ENCODE measurements at regions not wholly inside any gene's neighbourhood (a gene's known extent, or its start where the extent isn't known, plus 50 kb on each side); places are given as distances from the start of the nearest gene placed in this dataset.
"Not testable (repeated sequence)": the region's sequence is repeated elsewhere in the genome, so short reads cannot be mapped to it uniquely, and the experiment has no call there.

DNA sequence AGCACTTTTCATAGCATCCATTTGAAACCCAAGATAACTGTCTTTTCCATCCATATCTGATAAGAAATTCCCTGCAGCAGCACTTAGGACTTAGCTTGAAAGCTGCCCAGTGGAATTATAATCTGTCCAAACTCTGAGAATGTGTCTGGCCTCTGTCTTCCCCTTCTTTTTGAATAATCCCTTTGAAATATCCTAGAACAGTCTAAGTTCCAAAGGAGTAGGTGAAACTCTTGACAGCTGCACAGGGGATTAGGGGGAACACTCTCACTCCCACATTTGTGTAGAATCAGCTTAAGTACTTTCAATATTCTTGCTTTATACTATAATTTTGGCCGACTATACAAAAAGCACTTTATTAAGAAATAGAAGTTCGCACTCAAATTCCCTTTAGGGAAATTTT lies 157.7 kb downstream of the PAPSS1 start:
- no peak for DNase-seq

DNA sequence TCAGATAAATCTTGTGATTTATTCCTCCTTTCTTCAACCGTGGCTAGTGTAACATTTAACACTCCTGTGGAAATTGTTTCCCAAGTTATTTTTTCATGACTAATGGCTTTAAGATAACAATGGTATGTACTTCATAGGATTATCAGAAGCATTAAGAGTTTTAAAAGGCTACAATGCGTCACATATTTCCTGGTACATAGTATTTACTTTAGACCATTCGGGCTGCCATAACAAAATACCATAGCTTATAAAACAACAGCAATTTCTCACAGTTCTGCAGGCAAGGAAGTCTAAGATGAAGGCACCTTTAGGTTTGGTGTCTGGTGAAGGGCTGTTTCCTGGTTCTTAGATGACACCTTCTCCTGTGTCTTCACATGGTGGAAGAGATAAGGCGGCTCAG lies 158.6 kb downstream of the PAPSS1 start:
- peak; percentile 55 for DNase-seq

DNA sequence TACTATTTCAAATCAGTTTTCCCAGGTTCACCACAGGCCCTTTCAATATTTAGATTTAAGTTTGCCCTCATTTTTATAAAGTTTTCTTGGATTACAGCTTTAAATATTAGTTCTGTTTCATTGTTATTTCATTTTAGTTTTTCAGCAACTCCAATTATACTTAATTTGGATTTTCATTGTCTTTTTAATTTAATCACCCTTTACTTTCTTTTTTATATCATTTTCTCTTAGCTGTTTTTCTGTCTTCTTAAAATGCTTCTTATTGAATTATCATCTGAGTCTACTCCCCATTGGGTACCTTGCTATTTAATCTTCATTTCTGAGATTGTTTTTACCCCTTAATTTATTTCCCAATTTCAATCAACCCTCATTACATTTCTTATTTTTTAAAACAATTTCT lies 160.4 kb downstream of the PAPSS1 start:
- no peak for DNase-seq

DNA sequence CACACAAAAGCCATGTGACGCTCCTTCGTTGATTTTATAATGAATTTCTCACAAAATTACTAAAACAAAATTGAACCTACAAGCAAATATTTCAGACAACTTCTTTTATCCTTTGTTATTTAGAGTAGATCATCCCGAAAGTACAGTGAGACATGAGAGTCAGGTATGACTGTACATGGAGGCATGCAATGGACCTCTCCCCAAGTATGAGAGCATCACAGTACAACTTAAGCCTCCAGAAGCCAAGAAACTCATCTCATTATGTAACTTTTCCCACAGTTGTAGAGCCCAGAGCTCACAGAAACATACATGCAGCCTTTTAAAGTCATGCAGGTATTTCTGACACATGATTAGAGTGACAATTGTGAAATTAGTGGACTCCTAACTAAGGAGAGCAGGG lies 167.7 kb downstream of the PAPSS1 start:
- DNase-seq, result no peak

DNA sequence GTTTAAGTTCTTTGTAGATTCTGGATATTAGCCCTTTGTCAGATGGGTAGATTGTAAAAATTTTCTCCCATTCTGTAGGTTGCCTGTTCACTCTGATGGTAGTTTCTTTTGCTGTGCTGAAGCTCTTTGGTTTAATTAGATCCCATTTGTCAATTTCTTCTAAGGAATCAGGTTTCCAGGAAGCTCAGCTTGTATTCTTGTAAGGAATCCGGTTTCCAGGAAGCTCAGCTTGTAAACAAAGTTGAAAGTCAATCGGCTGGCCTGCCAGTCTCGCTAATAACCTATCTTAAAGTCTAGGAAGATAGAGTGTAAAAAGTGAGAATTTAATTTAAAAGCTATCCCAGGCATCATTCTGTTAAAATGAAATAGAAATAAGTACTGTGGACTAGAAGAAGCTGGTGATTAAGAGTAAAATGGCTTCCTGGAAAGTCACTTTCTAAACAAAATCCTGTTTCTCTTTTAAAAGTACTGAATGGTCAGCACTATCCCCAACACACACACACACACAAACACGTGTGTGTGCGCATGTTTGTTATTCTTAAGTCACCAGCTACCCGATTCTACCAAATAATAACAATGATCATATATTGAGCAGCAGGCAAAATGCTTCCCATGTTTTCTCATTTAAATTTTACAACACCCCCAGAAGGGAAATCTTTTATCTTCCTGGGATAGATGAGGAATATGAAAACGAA lies 171.7 kb downstream of the PAPSS1 start:
- DNase-seq, result no peak

DNA sequence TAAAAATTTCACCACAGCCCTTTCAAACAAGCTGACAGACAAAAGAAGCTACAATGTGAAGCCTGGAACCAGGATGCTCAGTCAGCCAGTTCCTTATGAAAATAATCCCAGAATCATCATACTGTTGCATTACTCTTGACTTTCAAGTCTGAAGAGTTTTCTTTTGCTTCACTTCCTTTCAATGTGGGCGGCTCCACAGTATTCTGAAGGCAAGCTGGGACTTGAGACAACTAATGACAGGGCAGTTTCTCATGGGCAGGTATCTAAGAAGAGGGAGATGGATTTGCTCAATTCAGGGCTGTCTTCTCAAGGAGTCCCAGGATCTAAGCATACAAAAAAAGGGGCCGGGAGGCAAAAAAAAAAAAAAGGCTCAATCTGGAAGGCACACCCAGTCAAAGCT lies 173.4 kb downstream of the PAPSS1 start:
- no peak for DNase-seq

DNA sequence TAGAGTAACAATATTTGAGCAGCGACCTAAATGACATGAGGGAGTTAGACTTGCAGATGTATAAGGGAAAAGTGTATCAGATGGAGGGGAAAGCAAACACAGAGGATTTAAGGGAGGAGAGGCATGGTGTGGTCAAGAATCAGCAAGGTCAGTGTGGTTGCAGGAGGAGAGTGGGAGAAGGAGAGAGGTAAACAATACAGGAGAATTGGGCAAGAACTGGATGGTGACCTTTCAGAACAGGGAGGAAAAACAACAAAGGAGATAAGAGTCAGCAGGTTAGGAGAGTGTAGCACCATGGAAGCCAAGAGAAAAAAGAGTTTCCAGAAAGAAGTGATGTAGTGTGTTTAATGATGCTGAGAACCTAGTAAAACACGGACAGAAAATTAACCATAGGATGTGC lies 178.5 kb downstream of the PAPSS1 start:
- no peak for DNase-seq

DNA sequence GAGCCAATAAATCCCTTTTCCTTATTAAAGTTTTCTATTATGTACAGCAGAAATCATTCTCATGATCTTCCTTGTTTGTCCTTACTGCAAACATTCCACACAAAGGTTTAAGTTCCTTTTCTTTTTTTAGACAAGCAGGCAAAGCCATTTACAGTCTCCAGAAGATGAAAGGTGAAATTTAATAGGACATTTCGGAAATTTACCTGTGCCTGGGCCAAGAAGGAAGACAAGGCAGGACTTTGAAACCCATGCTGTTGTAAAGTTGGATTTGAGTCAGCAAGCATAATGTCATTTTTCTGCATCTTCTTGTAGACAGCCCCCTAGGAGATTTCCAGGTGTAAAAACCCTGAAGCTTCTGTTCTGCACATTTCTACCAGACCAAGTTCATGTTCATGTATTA lies 188.1 kb downstream of the PAPSS1 start:
- DNase-seq, result no peak

DNA sequence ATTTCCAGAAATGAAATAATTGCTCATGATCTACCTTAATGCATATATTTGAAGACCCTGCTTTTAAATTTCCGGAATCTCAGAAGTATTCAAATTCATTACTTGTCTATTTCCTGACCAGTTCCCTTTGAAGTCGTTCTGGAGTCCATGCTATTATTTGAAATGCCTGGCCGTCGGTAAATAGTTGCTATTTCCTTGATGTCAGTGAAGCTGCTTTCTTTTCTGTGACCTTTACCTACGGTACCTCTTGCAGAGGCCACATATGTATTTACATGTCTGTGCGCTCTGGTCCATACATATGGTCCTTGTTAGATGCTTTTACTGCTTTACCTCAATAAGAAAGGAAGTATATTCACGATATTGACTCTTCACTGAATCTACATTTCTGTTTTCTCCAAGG lies 199.7 kb downstream of the PAPSS1 start:
- no peak for DNase-seq

DNA sequence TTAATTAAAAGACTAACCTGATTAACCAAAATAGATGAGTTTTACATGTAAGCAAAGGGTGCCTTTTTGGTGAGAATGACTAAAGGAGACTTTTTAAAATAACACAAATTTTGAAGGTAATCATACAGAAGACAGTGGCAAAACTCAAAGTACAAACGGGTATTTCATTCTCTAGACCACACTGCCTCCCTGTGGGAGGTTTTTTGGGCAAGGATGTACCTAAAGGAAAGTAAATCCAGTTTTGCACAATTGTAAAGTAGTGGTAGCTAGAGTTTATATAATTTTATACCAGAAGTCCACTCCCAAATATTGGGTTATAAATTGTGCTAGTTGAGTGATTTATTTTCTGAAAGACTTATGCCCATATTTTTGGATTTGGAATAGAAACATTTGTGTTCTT lies 201.0 kb downstream of the PAPSS1 start:
- DNase-seq, result no peak

DNA sequence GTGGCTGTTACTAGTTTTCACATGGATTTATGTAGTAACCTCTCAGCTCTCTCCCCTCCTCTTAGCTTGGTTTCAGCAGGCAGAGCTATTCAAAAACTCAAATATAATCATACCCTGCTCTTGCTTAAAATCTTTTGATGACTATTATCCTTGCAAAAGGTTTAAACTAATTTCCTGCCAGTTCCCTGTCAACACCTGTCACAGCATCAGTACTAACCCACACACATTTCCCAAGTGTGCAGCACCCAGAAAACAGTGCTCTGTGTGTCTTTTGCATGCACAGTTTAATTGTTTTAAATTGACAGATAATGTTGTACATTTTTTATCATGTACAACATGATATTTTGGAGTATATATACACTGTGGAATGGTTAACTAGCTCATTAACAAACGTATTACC lies 202.0 kb downstream of the PAPSS1 start:
- DNase-seq, result no peak

DNA sequence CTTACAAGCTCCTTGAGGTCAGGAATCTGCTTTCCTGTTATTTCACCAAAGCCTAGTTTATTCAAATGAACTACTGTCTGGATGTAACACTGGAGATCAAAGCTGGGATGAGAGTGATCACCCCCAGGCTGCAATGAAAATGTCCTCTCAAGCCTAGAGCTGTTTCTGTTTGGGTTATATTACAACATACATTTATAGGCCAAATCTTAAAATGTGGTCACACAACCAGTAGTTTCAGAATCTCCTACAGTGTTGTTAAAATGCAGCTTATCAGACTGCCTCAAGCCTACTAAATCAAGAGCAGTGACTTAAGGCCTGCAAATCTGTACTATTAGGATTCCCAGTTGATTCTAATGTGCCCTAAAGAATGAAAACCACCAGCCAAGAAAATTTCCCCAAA lies 207.5 kb downstream of the PAPSS1 start:
- no peak for DNase-seq

DNA sequence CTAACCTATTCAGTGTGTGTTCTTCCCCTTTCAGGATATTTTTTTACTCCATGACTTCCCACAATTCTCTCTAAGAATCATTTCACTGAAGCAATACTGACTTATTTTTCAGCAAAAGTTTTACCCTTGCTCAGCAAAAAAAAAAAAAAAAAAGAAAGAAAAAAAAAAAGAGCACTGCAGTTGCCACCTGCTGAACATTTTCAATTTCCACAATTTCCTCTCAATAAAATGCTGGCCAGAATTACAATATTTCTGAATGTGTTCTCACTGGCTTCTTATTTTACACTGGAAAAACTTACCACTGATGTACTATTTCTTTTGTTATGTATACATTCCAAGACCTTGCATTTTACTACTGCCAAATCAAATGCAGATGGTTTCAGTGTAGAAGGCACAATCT lies 210.4 kb downstream of the PAPSS1 start:
- no peak for DNase-seq

DNA sequence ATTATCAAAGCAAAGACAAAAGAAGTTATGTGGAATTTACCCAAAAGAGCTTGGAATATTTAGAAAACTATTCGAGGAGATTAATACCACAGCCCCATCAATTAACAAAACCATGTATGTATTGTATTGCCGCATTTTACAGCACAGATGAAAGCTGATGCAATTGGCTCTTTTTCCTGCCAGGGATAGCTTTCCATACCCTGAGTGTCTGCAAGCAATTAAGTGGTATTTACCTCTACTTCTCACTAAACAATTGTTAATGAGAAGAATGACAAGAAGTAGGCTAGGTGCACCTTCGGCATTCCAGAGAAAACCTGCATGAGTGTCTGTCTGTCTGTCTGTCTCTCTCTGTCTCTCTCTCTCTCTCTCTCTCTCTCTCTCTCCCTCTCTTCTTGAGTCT lies 219.5 kb downstream of the PAPSS1 start:
- DNase-seq, result no peak

DNA sequence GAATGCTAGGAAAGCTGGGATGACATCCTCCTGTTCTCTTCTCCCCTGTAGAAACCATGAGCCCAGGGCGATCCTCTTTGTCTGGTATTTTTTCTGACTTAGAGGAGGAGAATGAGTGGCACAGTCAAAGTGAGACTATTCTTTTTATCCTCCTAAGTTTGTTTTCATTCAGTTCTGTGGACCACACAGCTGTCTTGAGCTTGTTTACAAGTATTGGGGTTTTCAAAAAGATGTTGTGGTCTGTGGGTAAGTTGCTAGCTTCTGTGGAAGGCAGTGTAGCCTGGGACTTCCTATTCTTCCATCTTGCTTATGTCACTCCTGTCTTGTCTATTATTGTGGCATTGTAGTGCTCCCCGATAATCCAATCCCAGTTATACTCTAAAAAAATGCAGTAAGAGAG lies 223.0 kb downstream of the PAPSS1 start:
- no peak for DNase-seq

DNA sequence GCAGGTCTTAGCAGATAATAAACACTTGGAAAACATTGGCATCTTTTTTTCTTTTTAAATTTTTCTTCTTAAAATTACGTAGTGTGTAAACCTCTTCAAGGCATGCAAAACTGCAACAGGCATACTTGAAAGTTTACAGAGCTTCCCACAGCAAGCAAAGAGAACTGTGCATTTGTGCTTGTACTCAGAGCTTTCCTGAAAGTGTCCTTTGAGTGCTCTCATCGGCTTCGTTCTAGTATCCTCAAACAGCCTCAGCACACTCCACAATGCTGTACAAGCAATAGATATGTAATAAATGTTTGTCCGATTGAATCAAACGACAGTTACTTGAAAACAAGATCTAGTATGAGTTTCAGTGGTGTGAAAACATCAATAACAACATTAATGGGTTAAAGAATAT lies 227.5 kb downstream of the PAPSS1 start:
- DNase-seq, result no peak

DNA sequence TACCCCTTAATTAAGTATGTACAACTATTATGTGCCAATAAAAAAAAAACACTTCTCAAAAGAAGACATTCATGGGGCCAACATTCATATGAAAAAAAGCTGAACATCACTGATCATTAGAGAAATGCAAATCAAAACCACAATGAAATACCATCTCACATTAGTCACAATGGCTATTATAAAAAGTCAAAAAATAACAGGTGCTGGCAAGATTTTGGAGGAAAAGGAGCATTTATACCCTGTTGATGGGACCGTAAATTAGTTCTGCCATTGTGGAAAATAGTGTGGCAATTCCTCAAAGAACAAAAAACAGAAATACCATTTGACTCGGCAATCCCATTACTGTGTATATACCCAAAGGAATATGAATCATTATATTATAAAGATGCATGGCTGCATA lies 229.9 kb downstream of the PAPSS1 start:
- DNase-seq, result no peak

DNA sequence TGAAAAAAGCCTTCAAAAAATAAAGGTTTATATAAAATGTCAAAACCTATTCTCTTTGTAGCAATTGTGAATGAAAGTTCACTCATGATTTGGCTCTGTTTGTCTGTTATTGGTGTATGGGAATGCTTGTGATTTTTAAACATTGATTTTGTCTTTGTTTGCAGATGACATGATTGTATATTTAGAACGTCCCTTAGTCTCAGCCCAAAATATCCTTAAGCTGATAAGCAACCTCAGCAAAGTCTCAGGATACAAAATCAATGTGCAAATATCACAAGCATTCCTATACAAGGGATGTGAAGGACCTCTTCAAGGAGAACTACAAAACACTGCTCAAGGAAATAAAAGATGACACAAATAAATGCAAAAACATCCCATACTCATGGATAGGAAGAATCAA lies 236.4 kb downstream of the PAPSS1 start:
- not testable (repeated sequence) for DNase-seq

DNA sequence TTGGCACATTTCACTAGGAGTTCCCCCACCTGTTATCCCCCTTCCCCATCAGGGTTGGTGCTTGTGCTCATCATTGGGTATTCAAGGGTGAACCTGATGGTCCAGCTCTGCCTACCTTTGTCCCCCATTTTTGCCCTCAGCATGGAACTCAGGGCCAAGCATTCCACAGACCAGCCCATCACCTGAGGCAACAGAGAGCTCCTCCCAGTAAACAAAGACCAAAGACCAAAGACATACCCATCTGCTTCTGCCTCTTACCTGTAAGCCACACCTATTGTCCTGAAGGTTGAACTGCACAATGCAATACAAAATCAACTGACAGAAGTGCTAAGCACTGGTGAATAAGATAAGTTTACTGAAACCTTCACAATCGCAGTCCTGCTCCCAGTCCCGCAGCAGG lies 237.5 kb downstream of the PAPSS1 start:
- no peak for DNase-seq

DNA sequence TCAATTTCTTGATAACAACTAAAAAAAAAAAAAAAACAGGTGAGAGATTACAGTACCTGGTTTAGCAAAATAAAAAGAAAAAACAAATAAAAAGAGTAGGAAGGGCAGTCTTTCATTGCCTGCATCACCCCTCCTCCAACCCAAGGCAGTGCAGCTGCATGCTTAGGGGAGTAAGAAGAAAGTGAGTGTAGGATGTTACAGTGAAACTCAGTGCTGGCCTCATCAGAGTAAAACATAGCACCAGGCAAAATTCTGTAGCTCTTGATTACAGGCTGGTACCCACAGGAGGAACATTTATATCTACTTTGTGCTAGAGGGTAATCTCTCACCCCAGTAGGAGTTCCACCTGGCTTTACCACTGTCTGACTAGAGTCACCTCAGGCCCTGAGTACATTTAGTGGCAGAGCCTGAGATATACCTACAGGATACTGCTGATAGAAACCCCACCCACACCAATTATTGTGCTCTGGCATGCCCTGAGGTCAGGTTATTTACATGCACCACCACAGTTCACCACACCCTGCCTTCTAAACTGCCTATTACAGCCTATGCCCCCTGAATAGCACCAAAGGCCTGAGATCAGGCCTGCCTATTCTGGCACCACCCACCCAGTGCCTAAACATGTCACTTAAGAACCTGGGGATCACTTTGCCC lies 241.6 kb downstream of the PAPSS1 start:
- DNase-seq, result no peak

DNA sequence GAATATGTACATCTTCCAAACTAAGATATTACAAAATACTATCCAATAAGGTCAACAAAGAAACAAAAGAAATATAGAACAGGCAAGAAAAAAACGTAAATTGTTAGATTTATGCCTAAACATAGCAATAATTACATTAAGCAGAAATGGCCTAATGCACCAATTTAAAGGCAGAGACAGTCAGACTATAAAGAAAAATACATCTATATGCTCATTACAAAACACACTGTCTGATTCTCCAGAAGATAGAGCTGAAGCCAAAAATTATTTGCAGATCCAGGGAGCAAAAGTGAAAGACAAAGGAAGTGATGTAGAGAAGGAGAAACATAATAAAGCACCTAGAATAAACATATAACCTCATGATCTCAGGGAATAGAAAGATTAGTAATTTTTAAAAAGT lies 246.9 kb downstream of the PAPSS1 start:
- no peak for DNase-seq

DNA sequence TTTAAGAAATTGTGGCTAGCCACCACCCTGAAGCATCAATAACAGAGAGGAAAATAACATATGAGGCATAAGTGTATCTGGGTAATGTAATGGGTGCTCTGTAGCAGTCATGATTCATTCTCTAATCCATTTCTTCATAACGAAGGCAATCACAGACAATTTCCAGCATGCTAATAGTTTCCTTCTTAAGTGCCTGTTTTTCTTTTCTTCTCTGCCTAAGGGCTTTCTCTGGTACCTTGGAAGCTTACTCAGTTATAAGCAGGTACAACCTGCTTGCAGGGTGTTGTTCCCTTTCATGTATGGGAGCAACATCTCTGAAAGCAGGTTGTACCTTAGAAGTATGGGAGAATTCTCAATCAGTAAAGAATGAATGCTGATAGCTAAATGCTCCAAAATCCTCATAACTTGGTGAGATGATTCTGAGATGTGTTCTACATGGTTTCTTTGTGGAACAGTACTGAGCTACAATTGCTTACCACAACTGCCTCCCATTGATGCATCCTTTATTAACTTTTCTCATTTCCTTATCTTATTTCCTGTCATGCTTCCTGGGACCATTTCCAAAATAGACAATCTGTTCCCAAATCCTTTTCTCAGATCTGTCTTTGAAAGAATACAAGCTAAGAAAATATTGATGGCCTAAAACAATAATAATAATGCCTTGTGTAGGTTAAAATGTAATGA lies 247.6 kb downstream of the PAPSS1 start:
- DNase-seq, result no peak

DNA sequence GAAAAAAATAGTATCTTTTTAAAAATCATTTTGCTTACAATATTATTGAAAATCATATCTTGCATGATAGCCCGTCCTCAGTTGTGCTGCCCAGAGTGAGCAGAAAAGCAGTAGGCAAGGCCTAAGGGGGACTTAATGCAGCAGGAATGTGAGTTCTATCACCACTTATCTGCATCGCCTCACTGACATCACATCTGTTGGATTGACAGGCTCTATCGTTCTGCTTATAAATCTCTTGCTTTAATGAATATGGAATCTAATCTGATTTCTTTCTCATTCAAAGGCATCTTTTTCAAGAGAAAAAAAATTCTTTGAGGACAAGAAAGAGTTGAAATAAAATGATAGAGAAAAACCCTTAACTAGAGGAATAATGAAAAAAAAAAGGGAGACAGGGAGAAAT lies 249.9 kb downstream of the PAPSS1 start:
- no peak for DNase-seq

DNA sequence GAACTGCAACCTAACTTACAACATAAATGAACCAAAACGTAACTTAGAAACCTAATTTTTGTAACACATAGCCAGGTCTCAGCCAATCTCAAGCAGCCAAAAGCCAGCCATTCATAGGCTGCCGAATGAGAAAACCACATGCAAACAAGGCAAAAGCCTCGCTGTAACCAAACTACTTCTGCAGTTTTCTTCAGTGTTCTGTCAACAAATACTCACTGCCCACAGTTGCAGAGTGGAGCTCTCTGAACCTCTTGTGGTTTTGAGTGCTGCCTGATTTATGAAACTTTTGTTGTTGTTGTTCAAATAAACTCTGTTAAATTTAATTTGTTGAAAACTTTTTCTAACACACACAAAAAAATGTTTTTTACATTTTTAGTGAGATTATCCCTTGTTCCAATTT lies 251.2 kb downstream of the PAPSS1 start:
- no peak for DNase-seq

DNA sequence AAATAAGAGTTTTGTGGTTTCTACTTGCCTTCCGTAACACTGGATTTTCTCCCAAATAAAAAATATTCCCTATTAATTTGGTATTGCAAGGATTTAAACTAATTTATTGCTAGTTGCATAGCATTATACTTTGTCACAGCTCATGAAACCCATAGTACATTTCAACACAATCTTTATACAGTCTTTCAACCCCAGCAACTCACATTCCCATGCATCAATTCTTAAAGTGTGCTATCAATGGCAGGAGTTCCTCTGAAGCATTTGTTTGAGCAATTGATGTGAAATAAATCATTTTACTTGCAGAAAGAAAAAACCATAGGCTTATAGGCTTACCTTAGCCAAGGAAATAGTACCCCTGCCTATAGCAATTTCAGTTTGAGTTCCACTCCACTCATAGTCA lies 251.9 kb downstream of the PAPSS1 start:
- no peak for DNase-seq
